ENCODE measurements at regions not wholly inside any gene's neighbourhood (a gene's known extent, or its start where the extent isn't known, plus 50 kb on each side); places are given as distances from the start of the nearest gene placed in this dataset.
"Not testable (repeated sequence)": the region's sequence is repeated elsewhere in the genome, so short reads cannot be mapped to it uniquely, and the experiment has no call there.

DNA sequence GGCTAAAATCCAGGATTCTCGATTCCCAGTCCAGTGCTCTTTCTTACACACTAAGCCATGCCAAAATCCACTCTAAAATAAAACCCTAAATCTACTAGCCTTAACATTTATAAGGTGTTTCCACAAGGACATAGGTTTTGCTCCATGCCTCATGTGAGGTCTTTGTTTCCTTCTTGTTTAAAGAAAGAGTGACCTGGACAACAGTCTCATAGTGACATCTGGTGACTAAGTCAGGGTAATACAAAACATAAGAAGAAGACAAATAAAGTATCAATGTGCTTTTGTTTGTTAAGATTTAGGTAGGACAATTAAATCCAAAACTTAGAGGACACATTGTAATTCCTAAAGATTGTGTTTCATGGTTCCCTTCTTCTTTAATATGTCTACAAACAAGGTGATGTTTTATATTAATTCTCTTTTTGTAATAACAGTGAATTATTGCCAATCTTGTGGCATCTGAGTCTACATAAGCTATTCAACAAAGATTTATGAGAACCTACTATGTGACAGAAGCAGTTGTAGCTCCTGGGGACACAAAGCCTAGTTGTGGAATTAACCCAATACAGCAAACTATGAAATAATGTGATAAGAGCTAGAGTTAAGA, 93.0 kb upstream of the TRIM77 start:
- not testable (repeated sequence) for DNase-seq (ENCODE audit: low read depth); H3K4me3 ChIP-seq (ENCODE audit: low read length)
- TF ChIP-seq, protein P1, sequence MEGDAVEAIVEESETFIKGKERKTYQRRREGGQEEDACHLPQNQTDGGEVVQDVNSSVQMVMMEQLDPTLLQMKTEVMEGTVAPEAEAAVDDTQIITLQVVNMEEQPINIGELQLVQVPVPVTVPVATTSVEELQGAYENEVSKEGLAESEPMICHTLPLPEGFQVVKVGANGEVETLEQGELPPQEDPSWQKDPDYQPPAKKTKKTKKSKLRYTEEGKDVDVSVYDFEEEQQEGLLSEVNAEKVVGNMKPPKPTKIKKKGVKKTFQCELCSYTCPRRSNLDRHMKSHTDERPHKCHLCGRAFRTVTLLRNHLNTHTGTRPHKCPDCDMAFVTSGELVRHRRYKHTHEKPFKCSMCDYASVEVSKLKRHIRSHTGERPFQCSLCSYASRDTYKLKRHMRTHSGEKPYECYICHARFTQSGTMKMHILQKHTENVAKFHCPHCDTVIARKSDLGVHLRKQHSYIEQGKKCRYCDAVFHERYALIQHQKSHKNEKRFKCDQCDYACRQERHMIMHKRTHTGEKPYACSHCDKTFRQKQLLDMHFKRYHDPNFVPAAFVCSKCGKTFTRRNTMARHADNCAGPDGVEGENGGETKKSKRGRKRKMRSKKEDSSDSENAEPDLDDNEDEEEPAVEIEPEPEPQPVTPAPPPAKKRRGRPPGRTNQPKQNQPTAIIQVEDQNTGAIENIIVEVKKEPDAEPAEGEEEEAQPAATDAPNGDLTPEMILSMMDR (conservative IDR thresholded peaks at IDR 0.05; ENCODE audit: low read depth, low read length): peak; percentile 31

- H3K4me3 ChIP-seq (ENCODE audit: low read length); DNase-seq (ENCODE audit: low read depth): not testable (repeated sequence)
Observed at GRCh38 chr11:89620721-89621120, 89.4 kb upstream of the TRIM77 start.

DNA sequence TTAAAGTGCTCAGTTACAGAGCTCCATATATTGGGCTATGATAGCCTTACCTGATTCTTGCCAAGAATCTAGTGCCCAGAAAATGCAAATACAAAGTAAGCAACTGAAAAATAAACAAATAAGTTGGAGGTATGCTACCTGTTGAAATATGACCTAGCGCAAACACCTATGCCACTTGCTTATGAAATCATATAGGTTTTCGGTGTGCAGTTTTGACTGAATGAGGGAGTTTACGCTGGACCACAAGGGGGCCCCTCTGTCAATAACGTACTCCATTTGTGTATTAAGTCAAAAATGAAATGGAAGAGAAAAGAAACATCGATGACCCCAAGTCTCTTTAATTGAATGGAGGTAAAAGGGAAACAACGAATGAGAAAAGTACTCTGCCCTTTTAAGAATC, 84.9 kb upstream of the TRIM77 start:
- DNase-seq (ENCODE audit: low read depth): no peak
- TF ChIP-seq, protein P1 (conservative IDR thresholded peaks at IDR 0.05; ENCODE audit: low read depth, low read length): peak; percentile 22
- H3K4me3 ChIP-seq (ENCODE audit: low read length): no peak overlapping the region

DNA sequence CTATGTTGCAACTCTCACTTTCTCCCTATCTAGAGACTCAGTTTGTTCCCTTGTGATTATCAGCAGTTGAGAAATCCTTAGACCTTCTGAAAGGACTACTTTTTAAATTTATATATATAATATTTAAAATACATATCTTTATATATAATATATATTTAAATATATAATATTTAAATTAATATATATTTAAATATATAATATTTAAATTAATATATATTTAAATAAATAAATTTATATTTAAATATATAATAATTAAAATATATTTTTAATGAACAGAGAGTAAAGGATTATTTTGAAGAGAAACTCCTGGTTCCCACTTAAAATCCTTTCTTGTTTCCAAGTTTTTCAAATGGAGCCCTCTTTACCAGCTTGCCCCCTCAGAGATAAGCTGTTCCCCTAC, 83.7 kb upstream of the TRIM77 start:
- TF ChIP-seq, protein P1 (conservative IDR thresholded peaks at IDR 0.05; ENCODE audit: low read depth, low read length): no peak
- DNase-seq (ENCODE audit: low read depth): no peak
- no peak overlapping the region for H3K4me3 ChIP-seq (ENCODE audit: low read length)

- H3K4me3 ChIP-seq (ENCODE audit: low read length); DNase-seq (ENCODE audit: low read depth): not testable (repeated sequence)
Observed at GRCh38 chr11:89626881-89627280, 83.2 kb upstream of the TRIM77 start.

GRCh38 chr11:89633135-89633705, 76.9 kb upstream of the TRIM77 start:
- H3K4me3 ChIP-seq (ENCODE audit: low read length): no peak overlapping the region
- TF ChIP-seq, protein P1 (conservative IDR thresholded peaks at IDR 0.05; ENCODE audit: low read depth, low read length): no peak
- DNase-seq (ENCODE audit: low read depth): no peak

DNA sequence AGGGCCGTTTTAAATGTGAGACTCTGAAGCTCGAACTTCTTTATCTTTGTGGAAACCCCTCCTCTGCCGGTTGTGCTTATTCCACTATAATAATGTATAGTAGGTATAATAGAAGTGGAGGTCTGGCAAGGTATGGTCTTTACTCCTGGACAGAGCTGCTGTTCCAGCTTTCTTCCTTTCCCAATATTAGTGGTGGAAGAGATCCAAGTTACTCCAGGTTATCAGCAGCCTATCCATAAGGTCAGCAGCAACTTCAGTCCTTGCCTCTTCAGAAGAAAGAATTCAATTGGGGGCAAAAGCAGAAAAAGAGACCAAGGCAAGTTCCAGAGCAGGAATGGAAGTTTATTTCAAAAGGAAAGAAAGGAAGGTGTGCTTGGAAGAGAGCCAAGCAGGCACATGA, 69.3 kb upstream of the TRIM77 start:
- DNase-seq (ENCODE audit: low read depth); H3K4me3 ChIP-seq (ENCODE audit: low read length): not testable (repeated sequence)

GRCh38 chr11:89648232-89648631, 61.9 kb upstream of the TRIM77 start:
- DNase-seq (ENCODE audit: low read depth); H3K4me3 ChIP-seq (ENCODE audit: low read length): not testable (repeated sequence)

DNA sequence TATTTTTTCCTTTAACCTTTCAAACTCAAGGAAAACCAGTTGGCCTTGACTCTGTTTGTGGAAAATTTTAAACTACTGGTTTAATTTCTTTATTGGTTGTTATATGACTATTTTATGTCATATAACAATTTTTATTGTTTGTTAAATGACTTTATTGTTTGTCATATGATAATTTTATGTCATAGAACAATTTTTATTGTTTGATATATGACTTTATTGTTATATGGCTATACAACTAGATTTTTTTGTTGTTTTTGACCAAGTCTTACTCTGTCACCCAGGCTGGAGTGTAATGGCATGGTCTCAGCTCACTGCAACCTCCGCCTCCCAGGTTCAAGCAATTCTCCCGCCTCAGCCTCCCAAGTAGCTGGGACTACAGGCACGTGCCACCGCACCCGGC, 61.1 kb upstream of the TRIM77 start:
- H3K4me3 ChIP-seq (ENCODE audit: low read length); DNase-seq (ENCODE audit: low read depth): not testable (repeated sequence)

GRCh38 chr11:89654669-89655068, 55.4 kb upstream of the TRIM77 start:
- H3K4me3 ChIP-seq (ENCODE audit: low read length); DNase-seq (ENCODE audit: low read depth): not testable (repeated sequence)

GRCh38 chr11:89658767-89659166, 51.3 kb upstream of the TRIM77 start:
- not testable (repeated sequence) for H3K4me3 ChIP-seq (ENCODE audit: low read length); DNase-seq (ENCODE audit: low read depth)

GRCh38 chr11:89659414-89659813, 50.7 kb upstream of the TRIM77 start:
- not testable (repeated sequence) for H3K4me3 ChIP-seq (ENCODE audit: low read length); DNase-seq (ENCODE audit: low read depth)
